ENCODE measurements at regions not wholly inside any gene's neighbourhood (a gene's known extent, or its start where the extent isn't known, plus 50 kb on each side); places are given as distances from the start of the nearest gene placed in this dataset.

DNA sequence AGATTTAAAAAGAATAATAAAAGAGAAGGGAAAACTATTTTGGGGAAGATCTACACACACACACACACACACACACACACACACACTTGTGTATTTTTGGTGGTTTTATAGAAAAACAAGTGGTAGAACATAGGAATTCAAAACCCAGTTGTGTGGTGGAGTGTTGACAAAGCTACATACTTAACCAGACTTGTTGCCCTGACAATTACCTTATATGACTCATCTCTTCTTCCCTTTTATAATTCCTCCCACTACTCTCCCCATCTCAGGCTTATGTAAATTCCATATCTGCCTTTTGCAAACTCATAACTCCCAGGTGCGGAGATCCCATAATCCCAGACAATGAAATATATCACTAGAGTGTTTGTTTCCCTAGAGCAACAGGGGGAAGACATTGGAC is 873.7 kb downstream of the NXPH1 start:
- 90 to 96% methylated on average over 1 of the region's 1 CpG for WGBS, 2 donors
- intact Hi-C loops (cut with DNase I; ENCODE audit: low total_unique reads): no loop called here
- H3K4me1 ChIP-seq: no peaks in the 10 kb centered on the region

DNA sequence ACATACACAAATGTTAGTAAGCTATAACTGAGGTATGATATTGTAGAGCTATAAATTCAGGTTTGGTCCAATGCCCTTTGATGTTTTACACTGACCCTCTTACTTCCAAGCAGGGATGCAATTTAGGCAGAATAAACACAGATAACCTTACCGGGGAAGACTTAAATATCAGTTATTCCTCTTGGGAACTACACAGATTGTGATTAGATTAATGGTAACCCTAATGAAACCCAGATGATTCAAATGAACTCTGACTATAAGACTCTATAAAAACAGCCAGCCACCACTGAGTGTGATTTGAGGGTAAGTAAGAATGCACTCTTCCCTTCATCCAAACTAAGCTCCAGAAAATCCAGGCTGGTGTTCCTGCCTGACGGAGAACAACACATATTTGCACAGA is 891.1 kb downstream of the NXPH1 start:
- H3K4me1 ChIP-seq: no peaks in the 10 kb centered on the region
- intact Hi-C loops (cut with DNase I; ENCODE audit: low total_unique reads): no loop called here
- no peaks in the 10 kb centered on the region for H3K27me3 ChIP-seq
- TF ChIP-seq POLR2A (IDR thresholded peaks at IDR 0.05): no peak
- TF ChIP-seq, protein P1, sequence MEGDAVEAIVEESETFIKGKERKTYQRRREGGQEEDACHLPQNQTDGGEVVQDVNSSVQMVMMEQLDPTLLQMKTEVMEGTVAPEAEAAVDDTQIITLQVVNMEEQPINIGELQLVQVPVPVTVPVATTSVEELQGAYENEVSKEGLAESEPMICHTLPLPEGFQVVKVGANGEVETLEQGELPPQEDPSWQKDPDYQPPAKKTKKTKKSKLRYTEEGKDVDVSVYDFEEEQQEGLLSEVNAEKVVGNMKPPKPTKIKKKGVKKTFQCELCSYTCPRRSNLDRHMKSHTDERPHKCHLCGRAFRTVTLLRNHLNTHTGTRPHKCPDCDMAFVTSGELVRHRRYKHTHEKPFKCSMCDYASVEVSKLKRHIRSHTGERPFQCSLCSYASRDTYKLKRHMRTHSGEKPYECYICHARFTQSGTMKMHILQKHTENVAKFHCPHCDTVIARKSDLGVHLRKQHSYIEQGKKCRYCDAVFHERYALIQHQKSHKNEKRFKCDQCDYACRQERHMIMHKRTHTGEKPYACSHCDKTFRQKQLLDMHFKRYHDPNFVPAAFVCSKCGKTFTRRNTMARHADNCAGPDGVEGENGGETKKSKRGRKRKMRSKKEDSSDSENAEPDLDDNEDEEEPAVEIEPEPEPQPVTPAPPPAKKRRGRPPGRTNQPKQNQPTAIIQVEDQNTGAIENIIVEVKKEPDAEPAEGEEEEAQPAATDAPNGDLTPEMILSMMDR (IDR thresholded peaks at IDR 0.05): no peak
- no peaks in the 10 kb centered on the region for H3K36me3 ChIP-seq (ENCODE audit: low read depth, missing control alignments)
- no peak for DNase-seq
- no peak overlapping the region for H3K27ac ChIP-seq
- no peaks in the 10 kb centered on the region for H3K9me3 ChIP-seq
- no peak overlapping the region for H3K4me3 ChIP-seq
- WGBS, 2 donors: 58 to 65% methylated on average over 2 of the region's 2 CpGs

More for the DNA sequence above, 873.7 kb downstream of the NXPH1 start:
- DNase-seq: no peak
- H3K9me3 ChIP-seq: no peaks in the 10 kb centered on the region
- H3K36me3 ChIP-seq (ENCODE audit: low read depth, missing control alignments): no peaks in the 10 kb centered on the region
- no peaks in the 10 kb centered on the region for H3K27me3 ChIP-seq
- H3K27ac ChIP-seq: no peak overlapping the region
- TF ChIP-seq, protein P1 (IDR thresholded peaks at IDR 0.05): no peak
- TF ChIP-seq POLR2A (IDR thresholded peaks at IDR 0.05): no peak
- H3K4me3 ChIP-seq: no peak overlapping the region

DNA sequence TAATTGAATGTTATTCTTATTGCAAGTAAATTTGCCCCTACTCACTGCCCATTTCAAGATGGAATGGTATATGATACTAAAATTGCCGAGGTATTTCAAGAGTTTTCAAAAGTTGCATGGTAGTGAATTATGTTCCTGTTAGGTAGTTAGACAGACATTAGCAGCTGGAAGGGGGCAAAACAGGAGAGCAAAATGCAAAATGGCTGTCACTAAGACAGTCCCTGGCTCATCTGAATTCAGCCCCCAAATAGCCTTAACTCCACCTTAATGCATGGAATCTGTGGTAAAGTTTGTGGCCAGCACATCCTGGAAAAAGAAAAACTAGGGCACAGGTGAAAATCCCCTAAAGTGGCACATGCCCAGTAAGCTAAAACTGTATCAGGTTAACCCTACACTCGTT is 894.9 kb downstream of the NXPH1 start:
- Histone ChIP-seq H3K36me3 (ENCODE audit: low read depth, missing control alignments) (no peaks in the 10 kb centered on the region), H3K9me3 (no peaks in the 10 kb centered on the region), H3K4me3 (no peak overlapping the region), H3K4me1 (no peaks in the 10 kb centered on the region), H3K27me3 (no peaks in the 10 kb centered on the region), H3K27ac (no peak overlapping the region)
- DNase-seq: no peak
- intact Hi-C loops (cut with DNase I; ENCODE audit: low total_unique reads): no loop called here
- WGBS, 2 donors: 80 to 94% methylated on average over 2 of the region's 2 CpGs
- TF ChIP-seq, protein P1 (IDR thresholded peaks at IDR 0.05): no peak
- no peak for TF ChIP-seq POLR2A (IDR thresholded peaks at IDR 0.05)

DNA sequence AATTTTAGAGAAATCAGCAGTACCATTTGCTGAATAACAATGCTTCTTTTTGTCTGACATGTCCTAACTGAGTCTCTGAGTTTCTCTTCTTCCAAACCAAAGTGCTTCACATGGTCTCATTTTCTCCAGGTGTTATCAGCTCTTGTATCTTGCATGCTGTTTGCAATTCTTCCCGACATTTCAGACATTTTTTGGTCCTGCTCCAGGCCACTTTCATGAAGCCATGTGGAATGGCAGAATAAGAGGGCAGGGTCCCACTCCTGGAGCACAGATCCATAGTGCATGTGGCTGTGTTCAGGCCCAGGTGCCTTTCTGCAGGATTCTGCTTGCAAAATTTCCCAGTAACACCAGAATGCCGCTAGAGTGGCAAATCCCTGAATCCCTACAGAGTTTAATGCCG is 916.2 kb downstream of the NXPH1 start:
- Histone ChIP-seq H3K4me1 (no peaks in the 10 kb centered on the region), H3K9me3 (no peaks in the 10 kb centered on the region), H3K36me3 (ENCODE audit: low read depth, missing control alignments) (no peaks in the 10 kb centered on the region), H3K4me3 (no peak overlapping the region), H3K27ac (no peak overlapping the region), H3K27me3 (no peaks in the 10 kb centered on the region)
- TF ChIP-seq POLR2A (IDR thresholded peaks at IDR 0.05): no peak
- TF ChIP-seq, protein P1 (IDR thresholded peaks at IDR 0.05): no peak
- DNase-seq: no peak
- intact Hi-C loops (cut with DNase I; ENCODE audit: low total_unique reads): no loop called here
- WGBS, 2 donors: 88 to 93% methylated on average over 3 of the region's 3 CpGs

DNA sequence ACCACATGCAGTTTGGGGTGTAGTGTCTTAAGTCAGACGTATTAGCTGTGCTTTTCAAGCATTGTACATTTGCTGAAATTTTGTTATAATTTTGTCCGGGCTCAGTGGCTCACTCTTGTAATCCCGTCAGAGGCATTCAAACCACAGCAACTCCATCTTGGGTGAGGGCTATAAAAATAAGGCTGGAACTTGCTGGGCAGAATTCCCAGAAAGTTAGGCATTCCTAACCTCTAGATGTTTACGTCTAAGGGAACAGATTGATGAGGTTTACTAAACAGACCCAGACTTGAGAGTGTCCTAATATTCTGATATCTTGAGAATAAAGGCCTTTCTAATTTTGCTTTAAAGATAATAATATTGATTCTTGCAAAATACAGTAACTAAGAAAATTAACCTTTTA is 957.8 kb downstream of the NXPH1 start:
- no peaks in the 10 kb centered on the region for H3K27me3 ChIP-seq
- H3K4me3 ChIP-seq: no peak overlapping the region
- 82 to 84% methylated on average over 4 of the region's 4 CpGs for WGBS, 2 donors
- no peak for DNase-seq
- TF ChIP-seq, protein P1 (IDR thresholded peaks at IDR 0.05): no peak
- no peak for TF ChIP-seq POLR2A (IDR thresholded peaks at IDR 0.05)
- intact Hi-C loops (cut with DNase I; ENCODE audit: low total_unique reads): no loop called here
- no peak overlapping the region for H3K27ac ChIP-seq
- no peaks in the 10 kb centered on the region for H3K36me3 ChIP-seq (ENCODE audit: low read depth, missing control alignments)
- no peaks in the 10 kb centered on the region for H3K9me3 ChIP-seq
- H3K4me1 ChIP-seq: no peaks in the 10 kb centered on the region

Measured in testis (tissue), 2 donors.